NB4 (cell line): ENCODE measurements at regions not wholly inside any gene's neighbourhood (a gene's known extent, or its start where the extent isn't known, plus 50 kb on each side); places are given as distances from the start of the nearest gene placed in this dataset.

Experiments
- DNase-seq: peaks from one replicate; pipeline ENCODE4 v3.0.0; 2010; ENCODE audit warnings: low read depth
- H3K4me3 ChIP-seq: one replicate; pipeline ENCODE4 v1.5.1; 2011; ENCODE audit warnings: mild to moderate bottlenecking, low read depth, low read length, moderate library complexity
- CTCF ChIP-seq: IDR thresholded peaks from one replicate; pipeline ENCODE4 v1.5.1; 2012; ENCODE audit warnings: low read depth, low read length
- MAX ChIP-seq: IDR thresholded peaks from 2 replicates; pipeline ENCODE4 v1.6.1; 2011; ENCODE audit warnings: low read depth, low read length
- MYC ChIP-seq: IDR thresholded peaks from 2 replicates; pipeline ENCODE4 v1.6.1; 2011; ENCODE audit warnings: low read depth, low read length
- POLR2A ChIP-seq: IDR thresholded peaks from 2 replicates; pipeline ENCODE4 v1.6.1; 2011; ENCODE audit warnings: mild to moderate bottlenecking; ENCODE audit not compliant: insufficient read length; ENCODE audit errors: extremely low read depth

DNA sequence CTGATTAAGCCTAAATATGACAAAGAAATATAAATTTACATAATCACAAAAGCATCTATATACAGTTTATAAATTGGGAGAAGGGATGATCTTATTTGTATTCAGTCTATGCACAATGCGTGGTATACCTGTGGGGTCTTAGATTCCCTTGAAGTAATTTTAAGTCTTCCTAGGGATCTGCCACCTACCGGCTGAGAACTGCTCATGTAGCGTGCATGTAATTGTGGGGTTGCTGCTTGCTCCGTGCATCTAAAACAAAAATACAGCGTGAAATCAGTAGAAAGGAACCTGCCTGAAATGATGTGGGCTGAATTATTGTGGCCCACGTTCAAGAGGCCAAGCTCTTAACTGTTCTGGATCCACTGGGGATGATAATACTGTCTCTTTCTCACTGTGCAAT, 187.3 kb downstream of the MBOAT1 start:
- H3K4me3 ChIP-seq: no peak overlapping the region
- TF ChIP-seq CTCF: peak; percentile 5
- TF ChIP-seq MAX: no peak
- no peak for DNase-seq

- no peak for DNase-seq
- TF ChIP-seq CTCF (no peak), MAX (no peak), MYC (no peak)
- H3K4me3 ChIP-seq: no peak overlapping the region
Observed at GRCh38 chr6:20025681-20026080, 186.6 kb downstream of the MBOAT1 start.

DNA sequence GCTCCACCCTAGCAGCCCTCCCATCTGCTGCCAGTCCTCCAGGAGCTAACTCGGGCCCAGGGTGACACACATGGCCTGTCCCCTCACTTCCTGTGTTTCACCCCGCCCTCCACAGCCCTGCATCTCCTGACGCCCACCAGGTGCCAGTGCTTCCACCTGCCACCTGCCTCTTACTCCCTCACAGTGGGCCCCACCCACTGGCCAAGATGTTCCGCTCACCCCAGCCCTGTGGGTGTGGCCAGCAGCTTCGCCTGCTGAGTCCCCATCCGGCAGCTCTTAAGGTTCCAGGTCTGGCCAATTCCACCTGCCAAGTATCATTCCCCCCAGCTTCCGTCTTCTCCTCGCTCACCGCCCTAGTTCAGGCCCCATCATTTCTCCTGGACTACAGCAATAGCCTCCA, 184.1 kb downstream of the MBOAT1 start:
- TF ChIP-seq CTCF: no peak
- TF ChIP-seq MAX: no peak
- no peak for TF ChIP-seq MYC
- TF ChIP-seq POLR2A: no peak
- H3K4me3 ChIP-seq: no peak overlapping the region
- DNase-seq: no peak

DNA sequence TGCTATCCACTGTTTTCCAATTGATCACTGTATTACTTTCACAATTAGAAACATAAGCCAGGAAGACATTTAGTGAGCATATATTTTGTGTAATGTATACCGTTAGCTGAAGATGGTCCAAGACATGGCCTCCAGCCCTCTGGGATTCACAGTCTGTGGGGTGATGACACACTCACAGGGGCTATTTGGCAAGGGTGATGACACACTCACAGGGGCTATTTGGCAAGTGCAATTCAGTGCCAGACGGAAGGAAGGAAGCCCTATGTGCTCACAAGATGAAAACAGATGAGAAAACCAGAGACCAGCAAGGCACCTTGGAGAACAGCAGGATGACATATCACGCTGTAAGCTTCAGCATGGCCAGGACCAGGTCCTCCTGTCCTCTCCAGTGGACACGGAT, 183.7 kb downstream of the MBOAT1 start:
- DNase-seq: peak; percentile 58
- TF ChIP-seq CTCF (no peak), MYC (no peak), POLR2A (no peak), MAX (no peak)
- H3K4me3 ChIP-seq: no peak overlapping the region

- no peak for TF ChIP-seq POLR2A
- TF ChIP-seq MAX: no peak
- TF ChIP-seq CTCF: no peak
- TF ChIP-seq MYC: no peak
- DNase-seq: no peak
- H3K4me3 ChIP-seq: no peak overlapping the region
Observed at GRCh38 chr6:20029979-20030378, 182.3 kb downstream of the MBOAT1 start.

- TF ChIP-seq MAX (no peak), CTCF (no peak), MYC (no peak), POLR2A (no peak)
- H3K4me3 ChIP-seq: no peak overlapping the region
- no peak for DNase-seq
Observed at GRCh38 chr6:20031342-20031741, 180.9 kb downstream of the MBOAT1 start.
